ENCODE measurements at regions not wholly inside any gene's neighbourhood (a gene's known extent, or its start where the extent isn't known, plus 50 kb on each side); places are given as distances from the start of the nearest gene placed in this dataset.

DNA sequence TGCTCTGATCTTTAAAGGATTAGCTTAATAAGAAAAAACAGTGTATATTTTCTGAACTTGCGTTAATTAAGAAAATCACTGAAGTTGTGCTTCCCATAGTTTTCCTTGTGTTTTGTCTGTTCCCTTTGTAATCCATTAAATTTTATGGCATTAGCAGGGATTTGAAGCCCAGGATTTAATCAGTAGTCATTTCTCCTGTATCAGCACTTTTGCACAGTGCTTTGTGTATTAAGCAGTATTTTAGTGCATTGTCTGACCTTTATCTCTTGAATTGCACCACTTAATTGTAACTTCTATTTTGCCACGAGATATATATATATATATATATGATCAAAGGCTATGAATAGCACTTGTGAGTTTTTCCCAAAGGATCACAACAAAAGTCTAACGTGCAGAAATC, 133.7 kb downstream of the S1PR1 start:
- no peak for TF ChIP-seq EP300 (IDR thresholded peaks at IDR 0.05)
- TF ChIP-seq, protein P1, sequence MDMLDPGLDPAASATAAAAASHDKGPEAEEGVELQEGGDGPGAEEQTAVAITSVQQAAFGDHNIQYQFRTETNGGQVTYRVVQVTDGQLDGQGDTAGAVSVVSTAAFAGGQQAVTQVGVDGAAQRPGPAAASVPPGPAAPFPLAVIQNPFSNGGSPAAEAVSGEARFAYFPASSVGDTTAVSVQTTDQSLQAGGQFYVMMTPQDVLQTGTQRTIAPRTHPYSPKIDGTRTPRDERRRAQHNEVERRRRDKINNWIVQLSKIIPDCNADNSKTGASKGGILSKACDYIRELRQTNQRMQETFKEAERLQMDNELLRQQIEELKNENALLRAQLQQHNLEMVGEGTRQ (IDR thresholded peaks at IDR 0.05): no peak
- TF ChIP-seq, protein P2, sequence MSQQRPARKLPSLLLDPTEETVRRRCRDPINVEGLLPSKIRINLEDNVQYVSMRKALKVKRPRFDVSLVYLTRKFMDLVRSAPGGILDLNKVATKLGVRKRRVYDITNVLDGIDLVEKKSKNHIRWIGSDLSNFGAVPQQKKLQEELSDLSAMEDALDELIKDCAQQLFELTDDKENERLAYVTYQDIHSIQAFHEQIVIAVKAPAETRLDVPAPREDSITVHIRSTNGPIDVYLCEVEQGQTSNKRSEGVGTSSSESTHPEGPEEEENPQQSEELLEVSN (IDR thresholded peaks at IDR 0.05; ENCODE audit: borderline replicate concordance, low read depth): no peak
- TF ChIP-seq, protein P3, sequence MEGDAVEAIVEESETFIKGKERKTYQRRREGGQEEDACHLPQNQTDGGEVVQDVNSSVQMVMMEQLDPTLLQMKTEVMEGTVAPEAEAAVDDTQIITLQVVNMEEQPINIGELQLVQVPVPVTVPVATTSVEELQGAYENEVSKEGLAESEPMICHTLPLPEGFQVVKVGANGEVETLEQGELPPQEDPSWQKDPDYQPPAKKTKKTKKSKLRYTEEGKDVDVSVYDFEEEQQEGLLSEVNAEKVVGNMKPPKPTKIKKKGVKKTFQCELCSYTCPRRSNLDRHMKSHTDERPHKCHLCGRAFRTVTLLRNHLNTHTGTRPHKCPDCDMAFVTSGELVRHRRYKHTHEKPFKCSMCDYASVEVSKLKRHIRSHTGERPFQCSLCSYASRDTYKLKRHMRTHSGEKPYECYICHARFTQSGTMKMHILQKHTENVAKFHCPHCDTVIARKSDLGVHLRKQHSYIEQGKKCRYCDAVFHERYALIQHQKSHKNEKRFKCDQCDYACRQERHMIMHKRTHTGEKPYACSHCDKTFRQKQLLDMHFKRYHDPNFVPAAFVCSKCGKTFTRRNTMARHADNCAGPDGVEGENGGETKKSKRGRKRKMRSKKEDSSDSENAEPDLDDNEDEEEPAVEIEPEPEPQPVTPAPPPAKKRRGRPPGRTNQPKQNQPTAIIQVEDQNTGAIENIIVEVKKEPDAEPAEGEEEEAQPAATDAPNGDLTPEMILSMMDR (IDR thresholded peaks at IDR 0.05): no peak
- TF ChIP-seq POLR2A (IDR thresholded peaks at IDR 0.05; ENCODE audit: low read length): no peak
- no peak for TF ChIP-seq BHLHE40 (IDR thresholded peaks at IDR 0.05; ENCODE audit: low read depth, low read length)
- TF ChIP-seq CHD2 (IDR thresholded peaks at IDR 0.05; ENCODE audit: low read length, partially characterized antibody): no peak
- TF ChIP-seq HEYL (CRISPR knock-in tag; IDR thresholded peaks at IDR 0.05): no peak
- TF ChIP-seq, protein P4, sequence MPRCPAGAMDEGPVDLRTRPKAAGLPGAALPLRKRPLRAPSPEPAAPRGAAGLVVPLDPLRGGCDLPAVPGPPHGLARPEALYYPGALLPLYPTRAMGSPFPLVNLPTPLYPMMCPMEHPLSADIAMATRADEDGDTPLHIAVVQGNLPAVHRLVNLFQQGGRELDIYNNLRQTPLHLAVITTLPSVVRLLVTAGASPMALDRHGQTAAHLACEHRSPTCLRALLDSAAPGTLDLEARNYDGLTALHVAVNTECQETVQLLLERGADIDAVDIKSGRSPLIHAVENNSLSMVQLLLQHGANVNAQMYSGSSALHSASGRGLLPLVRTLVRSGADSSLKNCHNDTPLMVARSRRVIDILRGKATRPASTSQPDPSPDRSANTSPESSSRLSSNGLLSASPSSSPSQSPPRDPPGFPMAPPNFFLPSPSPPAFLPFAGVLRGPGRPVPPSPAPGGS (IDR thresholded peaks at IDR 0.05): no peak
- TF ChIP-seq MAZ (IDR thresholded peaks at IDR 0.05; ENCODE audit: borderline replicate concordance, low read depth, low read length): no peak

Data from A549 (cell line).